ENCODE measurements at regions not wholly inside any gene's neighbourhood (a gene's known extent, or its start where the extent isn't known, plus 50 kb on each side); places are given as distances from the start of the nearest gene placed in this dataset.
"Not testable (repeated sequence)": the region's sequence is repeated elsewhere in the genome, so short reads cannot be mapped to it uniquely, and the experiment has no call there.

- DNase-seq = no peak
Measured at GRCh38 chr7:152594801-152595200, 81.1 kb downstream of the XRCC2 start.

- DNase-seq = no peak
Measured at GRCh38 chr7:152591976-152592375, 84.0 kb downstream of the XRCC2 start.

GRCh38 chr7:152590481-152590880 lies 85.5 kb downstream of the XRCC2 start:
- DNase-seq = no peak

GRCh38 chr7:152589821-152590220 lies 86.1 kb downstream of the XRCC2 start:
- DNase-seq = not testable (repeated sequence)

- no peak for DNase-seq
Measured at GRCh38 chr7:152588350-152588749, 87.6 kb downstream of the XRCC2 start.

- no peak for DNase-seq
Measured at GRCh38 chr7:152587366-152587765, 88.6 kb downstream of the XRCC2 start.

GRCh38 chr7:152583006-152583405 lies 92.9 kb downstream of the XRCC2 start:
- no peak for DNase-seq

GRCh38 chr7:152579070-152579469 lies 96.9 kb downstream of the XRCC2 start:
- no peak for DNase-seq

GRCh38 chr7:152577339-152577738 lies 98.6 kb downstream of the XRCC2 start:
- DNase-seq = no peak

GRCh38 chr7:152574892-152575548 lies 100.9 kb downstream of the XRCC2 start:
- no peak for DNase-seq

- DNase-seq = not testable (repeated sequence)
Measured at GRCh38 chr7:152573186-152573585, 102.8 kb downstream of the XRCC2 start.

GRCh38 chr7:152572101-152572500 lies 103.8 kb downstream of the XRCC2 start:
- no peak for DNase-seq

- DNase-seq = no peak
Measured at GRCh38 chr7:152571068-152571467, 104.9 kb downstream of the XRCC2 start.

GRCh38 chr7:152568972-152569371 lies 107.0 kb downstream of the XRCC2 start:
- DNase-seq = no peak

GRCh38 chr7:152565731-152566130 lies 110.2 kb downstream of the XRCC2 start:
- no peak for DNase-seq

GRCh38 chr7:152564656-152565250 lies 111.2 kb downstream of the XRCC2 start:
- no peak for DNase-seq

GRCh38 chr7:152556013-152556755 lies 119.8 kb downstream of the XRCC2 start:
- DNase-seq = no peak

- no peak for DNase-seq
Measured at GRCh38 chr7:152553671-152554317, 118.0 kb upstream of the KMT2C start.

GRCh38 chr7:152551304-152552036 lies 115.7 kb upstream of the KMT2C start:
- no peak for DNase-seq

- no peak for DNase-seq
Measured at GRCh38 chr7:152544971-152545619, 109.3 kb upstream of the KMT2C start.

- no peak for DNase-seq
Measured at GRCh38 chr7:152544481-152544927, 108.7 kb upstream of the KMT2C start.

GRCh38 chr7:152543799-152544198 lies 108.0 kb upstream of the KMT2C start:
- no peak for DNase-seq
